Immature natural killer cell (primary cell): ENCODE measurements at regions not wholly inside any gene's neighbourhood (a gene's known extent, or its start where the extent isn't known, plus 50 kb on each side); places are given as distances from the start of the nearest gene placed in this dataset.

ENCODE experiments used
- DNase-seq, 3 donors: peaks; one replicate each; pipeline ENCODE4 v3.0.0; 2022; ENCODE audit warnings: mixed read lengths in 1 of 3
- H3K27ac Mint-ChIP-seq, 6 donors: one replicate each; pipeline ENCODE4 v1.8.0; 2020; ENCODE audit warnings: mixed read lengths in 6 of 6, mild to moderate bottlenecking in 5 of 6, inconsistent platforms in 4 of 6, moderate library complexity in 3 of 6
- H3K27me3 Mint-ChIP-seq, 3 donors: one replicate each; pipeline ENCODE4 v1.8.0; 2020 to 2021; ENCODE audit warnings: low read depth in 3 of 3, mild to moderate bottlenecking in 3 of 3, mixed read lengths in 3 of 3, moderate library complexity in 3 of 3, inconsistent platforms in 1 of 3
- H3K36me3 Mint-ChIP-seq, 3 donors: one replicate each; pipeline ENCODE4 v1.8.0; 2020; ENCODE audit warnings: mixed read lengths in 3 of 3, inconsistent platforms in 2 of 3, mild to moderate bottlenecking in 2 of 3
- H3K4me1 Mint-ChIP-seq, 2 donors: one replicate each; pipeline ENCODE4 v1.8.0; 2020; ENCODE audit warnings: inconsistent platforms in 2 of 2, mild to moderate bottlenecking in 2 of 2, mixed read lengths in 2 of 2, moderate library complexity in 1 of 2
- H3K4me3 Mint-ChIP-seq, 5 donors: one replicate each; pipeline ENCODE4 v1.8.0; 2020; ENCODE audit warnings: mild to moderate bottlenecking in 5 of 5, mixed read lengths in 5 of 5, inconsistent platforms in 3 of 5, moderate library complexity in 3 of 5
- H3K9me3 Mint-ChIP-seq, 6 donors: one replicate each; pipeline ENCODE4 v1.8.0; 2020; ENCODE audit warnings: mild to moderate bottlenecking in 6 of 6, mixed read lengths in 6 of 6, inconsistent platforms in 4 of 6, moderate library complexity in 3 of 6

- H3K4me3 Mint-ChIP-seq, result no peak overlapping the region
- no peak overlapping the region for H3K27ac Mint-ChIP-seq
- H3K9me3 Mint-ChIP-seq, result peaks cover 0 to 3% (median 0%) of the 10 kb centered on the region in 6 donors
- DNase-seq, result no peak
- no peaks in the 10 kb centered on the region for H3K27me3 Mint-ChIP-seq
- no peaks in the 10 kb centered on the region for H3K36me3 Mint-ChIP-seq
- H3K4me1 Mint-ChIP-seq, result no peaks in the 10 kb centered on the region
Observed at GRCh38 chr3:36305929-36306520, 74.3 kb upstream of the STAC start.

DNA sequence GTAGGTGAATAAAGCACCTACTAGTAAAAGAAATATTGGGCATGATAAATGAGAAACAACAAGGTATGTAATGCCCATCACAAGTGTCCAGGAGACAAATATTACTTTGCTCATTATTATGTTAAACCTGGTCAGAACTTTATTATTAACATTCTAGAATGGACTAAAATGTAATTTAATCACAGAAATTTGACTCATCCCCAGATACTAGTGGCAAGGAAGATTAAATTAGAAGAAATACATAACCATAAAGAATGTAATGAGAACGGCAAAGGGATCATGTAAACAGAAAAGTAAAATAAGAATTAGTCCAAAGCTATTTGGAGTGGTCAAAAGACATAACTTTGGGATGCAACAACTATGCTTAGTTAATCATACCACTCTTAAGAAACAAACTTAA lies 71.2 kb upstream of the STAC start:
- Mint-ChIP-seq H3K27me3 (no peaks in the 10 kb centered on the region), H3K9me3 (peaks cover 0 to 3% (median 0%) of the 10 kb centered on the region in 6 donors), H3K4me1 (no peaks in the 10 kb centered on the region), H3K36me3 (no peaks in the 10 kb centered on the region), H3K27ac (no peak overlapping the region), H3K4me3 (no peak overlapping the region)
- DNase-seq, result no peak

- Mint-ChIP-seq H3K9me3 (peaks cover 2 to 8% (median 6%) of the 10 kb centered on the region in 6 donors), H3K4me3 (no peak overlapping the region), H3K27ac (no peak overlapping the region), H3K27me3 (no peaks in the 10 kb centered on the region), H3K4me1 (no peaks in the 10 kb centered on the region), H3K36me3 (no peaks in the 10 kb centered on the region)
- DNase-seq, result no peak
Observed at GRCh38 chr3:36312351-36312750, 68.0 kb upstream of the STAC start.

DNA sequence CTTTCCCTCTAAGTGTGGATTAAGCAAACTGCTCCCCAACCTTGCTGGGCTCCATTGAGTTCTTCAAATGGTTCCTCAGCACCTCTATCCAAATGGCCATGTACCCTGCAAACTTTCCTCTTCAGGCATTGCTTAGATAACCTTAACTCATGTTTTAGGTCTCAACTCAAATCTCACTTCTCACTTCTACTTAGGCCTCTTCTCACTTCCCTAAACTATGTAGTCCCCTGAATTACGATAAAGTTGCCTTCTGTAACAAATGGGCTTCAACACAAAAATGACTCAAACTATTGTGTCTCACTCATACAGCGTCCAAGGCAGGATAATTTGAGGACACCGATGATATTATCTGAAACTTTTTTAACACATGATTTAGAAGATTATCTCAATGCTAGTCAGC lies 62.4 kb upstream of the STAC start:
- peaks cover 3 to 28% (median 8%) of the 10 kb centered on the region in 6 donors for H3K9me3 Mint-ChIP-seq
- DNase-seq, result no peak
- H3K36me3 Mint-ChIP-seq, result peaks cover 0 to 7% (median 0%) of the 10 kb centered on the region in 3 donors
- H3K4me3 Mint-ChIP-seq, result no peak overlapping the region
- no peaks in the 10 kb centered on the region for H3K4me1 Mint-ChIP-seq
- peaks cover 0 to 4% (median 0%) of the 10 kb centered on the region in 3 donors for H3K27me3 Mint-ChIP-seq
- no peak overlapping the region for H3K27ac Mint-ChIP-seq

- H3K27ac Mint-ChIP-seq, result no peak overlapping the region
Observed at GRCh38 chr3:36318621-36319200, 61.6 kb upstream of the STAC start.

DNA sequence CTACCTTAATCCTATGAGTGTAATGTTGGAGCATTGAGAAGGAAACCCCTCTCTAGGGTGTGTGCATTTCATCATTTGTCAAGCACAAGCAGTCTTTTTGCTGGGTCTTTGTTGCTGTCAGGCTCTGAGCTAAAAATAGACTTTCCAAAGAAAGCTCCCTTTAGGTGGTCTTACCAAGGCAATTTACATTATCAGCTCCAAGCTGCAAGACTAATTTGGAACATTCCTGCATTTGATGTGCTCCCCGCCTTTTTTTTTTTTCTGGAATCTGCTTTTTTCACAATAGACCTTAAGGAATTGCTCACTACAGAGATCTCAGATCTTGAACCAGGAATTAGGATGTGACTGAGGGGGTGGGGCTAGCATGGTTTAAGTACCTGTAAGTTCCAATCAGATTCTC lies 60.6 kb upstream of the STAC start:
- Mint-ChIP-seq H3K27ac (no peak overlapping the region), H3K4me1 (no peaks in the 10 kb centered on the region), H3K4me3 (no peak overlapping the region), H3K9me3 (peaks cover 5 to 28% (median 10%) of the 10 kb centered on the region in 6 donors), H3K36me3 (peaks cover 0 to 7% (median 0%) of the 10 kb centered on the region in 3 donors), H3K27me3 (peaks cover 0 to 4% (median 0%) of the 10 kb centered on the region in 3 donors)
- no peak for DNase-seq

More at GRCh38 chr3:36318621-36319200, 61.6 kb upstream of the STAC start:
- H3K36me3 Mint-ChIP-seq, result peaks cover 0 to 7% (median 0%) of the 10 kb centered on the region in 3 donors
- no peaks in the 10 kb centered on the region for H3K4me1 Mint-ChIP-seq
- DNase-seq, result no peak
- peaks cover 0 to 4% (median 0%) of the 10 kb centered on the region in 3 donors for H3K27me3 Mint-ChIP-seq
- H3K4me3 Mint-ChIP-seq, result no peak overlapping the region
- H3K9me3 Mint-ChIP-seq, result peaks cover 5 to 28% (median 8%) of the 10 kb centered on the region in 6 donors
